MM.1S (cell line): ENCODE measurements at regions not wholly inside any gene's neighbourhood (a gene's known extent, or its start where the extent isn't known, plus 50 kb on each side); places are given as distances from the start of the nearest gene placed in this dataset.

Source experiments
- EZH2 ChIP-seq: fragments of 300-600 bp; sonication (generic); optimal IDR thresholded peaks from 2 replicates; pipeline ENCODE3; 2017; ENCODE audit warnings: low read depth, mild to moderate bottlenecking, antibody characterized with exemption, low read length, mixed read lengths
- TF ChIP-seq, protein P1 (sequence below): fragments of 300-600 bp; sonication (generic); IDR thresholded peaks from 2 replicates; pipeline ENCODE4 v1.5.1; 2016; ENCODE audit warnings: antibody characterized with exemption, low read length, mixed read lengths

DNA sequence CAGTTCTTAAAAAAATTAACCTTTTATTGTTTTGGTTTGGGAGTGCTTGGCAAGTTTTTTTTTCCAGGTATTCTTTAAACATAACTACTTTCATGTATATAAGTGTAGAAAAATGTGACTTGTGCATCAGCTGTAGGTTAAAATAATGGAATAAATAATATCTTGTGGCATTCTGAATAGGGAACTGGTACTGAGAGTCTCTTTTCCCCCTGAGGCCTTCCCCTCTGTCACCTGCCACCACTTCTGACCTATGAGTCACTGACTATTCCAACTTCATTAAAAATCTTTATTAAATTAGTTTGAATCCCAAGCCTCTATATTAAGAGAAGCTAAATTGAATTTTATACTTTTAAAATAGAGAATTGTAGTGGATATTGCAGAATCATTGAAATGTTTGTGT lies 805.7 kb downstream of the METTL15 start:
- TF ChIP-seq, protein P1, sequence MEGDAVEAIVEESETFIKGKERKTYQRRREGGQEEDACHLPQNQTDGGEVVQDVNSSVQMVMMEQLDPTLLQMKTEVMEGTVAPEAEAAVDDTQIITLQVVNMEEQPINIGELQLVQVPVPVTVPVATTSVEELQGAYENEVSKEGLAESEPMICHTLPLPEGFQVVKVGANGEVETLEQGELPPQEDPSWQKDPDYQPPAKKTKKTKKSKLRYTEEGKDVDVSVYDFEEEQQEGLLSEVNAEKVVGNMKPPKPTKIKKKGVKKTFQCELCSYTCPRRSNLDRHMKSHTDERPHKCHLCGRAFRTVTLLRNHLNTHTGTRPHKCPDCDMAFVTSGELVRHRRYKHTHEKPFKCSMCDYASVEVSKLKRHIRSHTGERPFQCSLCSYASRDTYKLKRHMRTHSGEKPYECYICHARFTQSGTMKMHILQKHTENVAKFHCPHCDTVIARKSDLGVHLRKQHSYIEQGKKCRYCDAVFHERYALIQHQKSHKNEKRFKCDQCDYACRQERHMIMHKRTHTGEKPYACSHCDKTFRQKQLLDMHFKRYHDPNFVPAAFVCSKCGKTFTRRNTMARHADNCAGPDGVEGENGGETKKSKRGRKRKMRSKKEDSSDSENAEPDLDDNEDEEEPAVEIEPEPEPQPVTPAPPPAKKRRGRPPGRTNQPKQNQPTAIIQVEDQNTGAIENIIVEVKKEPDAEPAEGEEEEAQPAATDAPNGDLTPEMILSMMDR: no peak
- TF ChIP-seq EZH2: no peak
